Dedifferentiated amniotic fluid mesenchymal stem cell (primary cell): ENCODE measurements at regions not wholly inside any gene's neighbourhood (a gene's known extent, or its start where the extent isn't known, plus 50 kb on each side); places are given as distances from the start of the nearest gene placed in this dataset.

Experiments
- DNase-seq: peaks from one replicate; pipeline ENCODE4 v3.0.0-alpha.2; 2016; ENCODE audit errors: extremely low spot score

- no peak for DNase-seq
Measured at GRCh38 chr9:20117986-20118385, 329.1 kb upstream of the SLC24A2 start.

- DNase-seq: no peak
Measured at GRCh38 chr9:20117482-20117881, 328.6 kb upstream of the SLC24A2 start.

- DNase-seq: no peak
Measured at GRCh38 chr9:20114974-20115373, 326.1 kb upstream of the SLC24A2 start.

GRCh38 chr9:20112205-20112783 lies 323.5 kb upstream of the SLC24A2 start:
- no peak for DNase-seq

- no peak for DNase-seq
Measured at GRCh38 chr9:20111173-20111843, 322.5 kb upstream of the SLC24A2 start.

- no peak for DNase-seq
Measured at GRCh38 chr9:20095430-20096092, 306.7 kb upstream of the SLC24A2 start.

GRCh38 chr9:20092561-20092960 lies 303.7 kb upstream of the SLC24A2 start:
- no peak for DNase-seq

- DNase-seq: no peak
Measured at GRCh38 chr9:20087481-20087880, 298.6 kb upstream of the SLC24A2 start.

- DNase-seq: no peak
Measured at GRCh38 chr9:20085842-20086241, 297.0 kb upstream of the SLC24A2 start.

- no peak for DNase-seq
Measured at GRCh38 chr9:20084125-20084524, 295.3 kb upstream of the SLC24A2 start.

- no peak for DNase-seq
Measured at GRCh38 chr9:20083390-20083789, 294.6 kb upstream of the SLC24A2 start.

- no peak for DNase-seq
Measured at GRCh38 chr9:20082831-20083230, 294.0 kb upstream of the SLC24A2 start.

GRCh38 chr9:20082406-20082805 lies 293.6 kb upstream of the SLC24A2 start:
- DNase-seq: no peak

- DNase-seq: no peak
Measured at GRCh38 chr9:20078246-20078645, 289.4 kb upstream of the SLC24A2 start.

GRCh38 chr9:20074291-20074690 lies 285.5 kb upstream of the SLC24A2 start:
- no peak for DNase-seq

- no peak for DNase-seq
Measured at GRCh38 chr9:20070336-20070735, 281.5 kb upstream of the SLC24A2 start.

- DNase-seq: no peak
Measured at GRCh38 chr9:20065796-20066700, 277.2 kb upstream of the SLC24A2 start.

- DNase-seq: no peak
Measured at GRCh38 chr9:20065046-20065445, 276.2 kb upstream of the SLC24A2 start.

GRCh38 chr9:20054734-20055133 lies 265.9 kb upstream of the SLC24A2 start:
- no peak for DNase-seq

GRCh38 chr9:20048985-20049384 lies 260.1 kb upstream of the SLC24A2 start:
- DNase-seq: no peak

- no peak for DNase-seq
Measured at GRCh38 chr9:20048437-20048836, 259.6 kb upstream of the SLC24A2 start.

GRCh38 chr9:20044686-20045085 lies 255.8 kb upstream of the SLC24A2 start:
- DNase-seq: no peak
